SH-SY5Y (cell line): ENCODE measurements at regions not wholly inside any gene's neighbourhood (a gene's known extent, or its start where the extent isn't known, plus 50 kb on each side); places are given as distances from the start of the nearest gene placed in this dataset.

ENCODE experiments used
- GATA2 ChIP-seq: IDR thresholded peaks from 2 replicates; pipeline ENCODE4 v1.6.1; 2011; ENCODE audit warnings: mild to moderate bottlenecking, low read depth, low read length
- GATA3 ChIP-seq: IDR thresholded peaks from 2 replicates; pipeline ENCODE4 v1.6.1; 2011; ENCODE audit warnings: low read depth, mild to moderate bottlenecking, low read length, moderate library complexity

DNA sequence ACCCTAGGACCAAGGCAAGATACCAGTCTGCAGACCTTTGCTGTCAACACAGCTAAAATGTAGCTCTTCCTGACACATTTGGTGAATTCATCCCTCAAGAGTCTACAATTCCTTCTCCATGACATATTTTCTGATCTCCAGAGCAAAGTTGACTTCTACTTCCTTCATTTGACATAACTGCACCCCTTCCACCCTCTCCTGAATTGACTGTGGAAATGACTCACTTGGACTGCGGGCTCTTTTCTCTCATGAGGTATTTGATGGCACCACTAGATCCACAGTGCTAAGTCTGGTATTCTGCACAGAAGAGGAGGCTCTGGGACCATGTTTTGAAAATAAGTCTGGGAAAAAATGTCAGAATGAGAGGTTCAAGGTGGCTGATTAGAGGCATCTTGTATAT is 338.4 kb upstream of the TRPC7 start:
- TF ChIP-seq GATA3 (no peak), GATA2 (no peak)
